ENCODE measurements at regions not wholly inside any gene's neighbourhood (a gene's known extent, or its start where the extent isn't known, plus 50 kb on each side); places are given as distances from the start of the nearest gene placed in this dataset.

GRCh38 chr18:37628470-37629220, 63.0 kb upstream of the CELF4 start:
- DNase-seq, result no peak

GRCh38 chr18:37624318-37624717, 58.7 kb upstream of the CELF4 start:
- DNase-seq, result no peak

- DNase-seq, result no peak
Observed at GRCh38 chr18:37619964-37620363, 54.4 kb upstream of the CELF4 start.

DNA sequence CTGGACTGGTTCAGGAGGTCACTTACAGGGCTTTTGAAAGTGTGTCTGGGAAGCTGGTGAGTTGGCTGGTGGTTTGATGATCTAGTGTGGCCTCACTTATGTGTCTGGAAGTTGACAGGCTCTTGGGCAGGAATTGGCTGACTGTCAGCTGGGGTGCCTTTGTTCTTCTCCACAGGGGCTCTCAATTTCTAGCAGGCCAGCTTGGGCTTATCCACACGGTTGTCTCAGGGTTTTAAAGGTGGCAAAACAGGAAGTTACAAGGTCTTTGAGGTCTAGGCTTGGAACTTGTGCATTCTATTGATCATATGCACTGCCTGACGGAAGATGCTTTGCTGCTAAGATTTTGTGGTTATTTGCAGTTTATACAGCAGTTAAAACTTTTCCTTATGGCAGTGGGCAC, 52.0 kb upstream of the CELF4 start:
- DNase-seq, result no peak
